ENCODE measurements at regions not wholly inside any gene's neighbourhood (a gene's known extent, or its start where the extent isn't known, plus 50 kb on each side); places are given as distances from the start of the nearest gene placed in this dataset.

DNA sequence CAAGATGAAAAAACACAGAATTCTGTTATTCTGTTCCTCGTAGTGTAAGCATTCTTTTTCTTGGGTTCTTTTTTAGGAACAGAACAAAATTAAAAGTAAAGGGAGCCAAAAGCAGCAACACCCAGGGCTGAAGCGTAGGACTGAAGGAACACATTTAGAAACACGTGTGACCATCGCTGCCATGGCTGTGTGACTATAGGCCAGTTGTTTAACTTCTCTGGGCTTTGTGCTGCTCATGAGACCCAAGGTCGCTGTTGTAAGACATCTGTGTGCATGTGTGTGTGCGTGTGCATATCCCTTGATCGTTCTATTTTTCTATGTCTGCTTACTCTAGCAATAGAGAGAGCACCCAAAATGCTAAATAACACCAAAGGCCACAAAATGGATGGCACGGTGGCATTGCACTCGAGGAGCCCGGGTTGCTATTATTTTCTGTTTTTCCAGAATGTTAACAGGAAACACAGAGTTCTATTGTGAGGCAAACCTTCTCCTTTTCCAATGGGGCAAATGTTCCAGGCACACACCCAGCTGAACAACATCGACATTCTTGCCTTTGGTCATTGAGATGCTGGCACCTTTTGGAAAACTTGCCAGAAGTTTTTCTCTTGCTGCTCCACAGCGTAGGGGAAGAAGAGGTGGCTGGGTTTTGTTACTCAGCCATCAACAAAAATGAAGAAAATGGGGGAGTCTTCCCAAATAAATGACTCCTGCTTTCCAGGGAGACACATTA, 267.8 kb upstream of the ECI2 start:
- DNase-seq: no peak

DNA sequence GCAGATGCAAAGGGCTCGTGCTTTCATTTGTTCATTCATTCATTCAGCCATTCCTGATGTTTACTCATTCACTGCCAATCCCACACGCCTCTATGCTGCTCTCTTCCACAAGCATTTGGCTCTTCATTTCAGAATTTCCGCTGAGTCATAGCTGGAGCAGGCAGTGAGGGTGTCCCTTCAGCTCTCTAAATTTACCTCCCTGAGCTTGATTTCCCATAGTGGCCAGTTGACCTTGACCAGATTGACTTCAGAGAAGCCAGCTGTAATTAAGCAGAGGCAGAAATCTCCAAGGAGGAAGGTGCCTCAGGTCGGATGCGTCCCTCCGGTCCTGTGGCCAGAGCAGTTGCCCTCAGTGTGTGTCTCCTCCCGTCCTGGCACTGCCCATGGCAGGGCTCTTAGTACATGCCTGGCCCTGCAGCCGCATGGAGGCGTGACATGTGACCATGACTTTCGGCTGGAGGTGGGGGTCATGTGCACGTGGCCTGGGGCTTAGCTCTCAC, 267.2 kb upstream of the ECI2 start:
- peak; percentile 58 for DNase-seq

- DNase-seq: no peak
These were observed 266.3 kb upstream of the ECI2 start for GRCh38 chr6:4401408-4402368.

GRCh38 chr6:4399656-4400055, 264.3 kb upstream of the ECI2 start:
- no peak for DNase-seq

GRCh38 chr6:4398791-4399190, 263.4 kb upstream of the ECI2 start:
- DNase-seq: no peak

DNA sequence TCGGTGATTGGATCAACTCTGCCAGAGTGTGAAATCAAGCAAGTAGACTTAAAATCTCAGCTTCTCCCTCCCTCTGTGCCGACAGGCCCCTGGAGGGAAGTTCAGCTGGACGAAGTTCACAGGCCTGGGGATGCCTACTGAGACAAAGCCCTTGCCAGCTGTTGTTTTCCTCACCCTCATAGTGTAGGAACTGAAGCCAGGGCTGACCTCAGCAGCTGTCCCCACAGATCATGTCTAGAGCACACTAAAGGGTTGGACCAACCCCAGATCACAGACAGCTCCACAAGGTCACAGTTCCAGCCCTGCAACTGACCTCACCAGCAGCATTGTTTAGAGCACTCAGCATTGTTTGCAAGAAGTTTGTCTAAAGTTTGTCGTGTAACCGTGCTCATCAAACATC, 261.9 kb upstream of the ECI2 start:
- DNase-seq: no peak

- DNase-seq: no peak
These were observed 260.7 kb upstream of the ECI2 start for GRCh38 chr6:4396044-4396443.

- DNase-seq: no peak
These were observed 260.0 kb upstream of the ECI2 start for GRCh38 chr6:4395386-4395785.

DNA sequence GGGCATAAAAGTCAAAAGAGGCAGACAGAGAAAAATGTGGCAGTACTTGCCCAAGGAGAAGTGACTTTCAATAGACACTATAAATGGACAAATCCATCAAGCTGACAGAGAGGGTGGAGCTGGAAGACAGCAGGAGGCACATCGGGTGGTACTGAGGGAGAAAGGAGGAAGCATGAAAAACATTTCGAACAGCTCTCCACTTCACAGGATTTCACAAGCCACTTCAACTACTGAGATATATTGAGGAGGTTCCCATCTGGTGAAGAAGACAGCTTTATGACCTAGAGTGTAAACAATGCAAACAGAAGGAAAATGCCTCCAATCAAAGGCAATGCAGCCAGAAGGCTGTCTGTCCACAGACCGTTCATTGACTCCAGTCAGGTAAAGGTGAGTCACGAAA, 259.4 kb upstream of the ECI2 start:
- no peak for DNase-seq

- no peak for DNase-seq
These were observed 253.3 kb upstream of the ECI2 start for GRCh38 chr6:4388675-4389074.

DNA sequence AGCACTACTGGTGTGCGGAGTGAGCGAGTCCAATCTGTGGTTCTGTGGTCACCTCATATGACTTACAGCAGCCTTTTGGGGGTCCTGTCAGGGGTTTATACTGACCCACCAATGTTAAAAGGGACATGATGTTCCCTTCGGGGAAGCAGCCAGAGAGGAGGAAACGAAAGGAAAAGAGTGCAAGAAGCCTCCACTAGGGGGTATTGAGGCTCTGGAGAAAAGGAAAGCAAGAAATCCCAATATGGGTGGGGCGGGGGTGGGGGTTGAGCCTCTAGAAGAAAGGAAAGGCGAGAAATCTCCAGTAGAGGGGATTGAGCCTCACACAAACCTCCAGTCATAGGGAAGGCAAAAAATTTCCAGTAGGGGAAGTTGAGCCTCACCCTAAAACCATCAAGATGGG, 249.3 kb upstream of the ECI2 start:
- DNase-seq: no peak

DNA sequence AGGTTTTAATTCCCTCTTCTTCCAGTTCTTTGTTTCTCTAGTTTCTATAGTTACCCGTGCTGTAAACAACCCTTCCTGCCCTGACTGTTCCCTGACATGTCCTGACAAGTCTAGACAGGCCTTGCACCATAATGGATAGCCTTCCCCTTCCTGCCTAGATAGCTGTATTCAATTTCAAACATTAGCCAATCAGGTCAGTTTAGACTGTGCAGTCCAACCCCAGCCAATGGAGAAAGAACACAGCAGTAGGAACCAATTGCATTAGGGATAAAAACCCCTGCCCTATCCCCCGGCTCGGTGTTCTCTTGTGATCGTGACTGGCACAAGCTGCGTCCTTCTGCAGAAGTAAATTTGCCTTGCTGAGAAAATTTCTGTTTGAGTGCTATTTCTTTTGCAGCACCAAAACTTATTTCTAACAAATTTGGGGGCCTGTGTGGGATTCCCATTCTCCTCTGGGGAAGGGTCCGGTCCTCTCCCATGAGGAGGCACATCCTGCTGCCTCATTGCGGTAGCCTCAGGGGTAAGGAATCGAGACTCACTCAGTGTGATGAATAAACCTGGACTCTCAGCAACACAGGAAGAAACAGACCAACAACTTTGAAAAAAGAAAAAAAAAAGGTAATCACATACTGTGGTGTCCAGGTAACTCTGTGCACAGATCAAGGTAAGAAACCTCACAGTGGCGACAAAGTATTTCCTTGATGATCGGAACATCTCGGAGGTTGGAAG, 248.7 kb upstream of the ECI2 start:
- no peak for DNase-seq

- no peak for DNase-seq
These were observed 247.0 kb upstream of the ECI2 start for GRCh38 chr6:4382362-4382853.

DNA sequence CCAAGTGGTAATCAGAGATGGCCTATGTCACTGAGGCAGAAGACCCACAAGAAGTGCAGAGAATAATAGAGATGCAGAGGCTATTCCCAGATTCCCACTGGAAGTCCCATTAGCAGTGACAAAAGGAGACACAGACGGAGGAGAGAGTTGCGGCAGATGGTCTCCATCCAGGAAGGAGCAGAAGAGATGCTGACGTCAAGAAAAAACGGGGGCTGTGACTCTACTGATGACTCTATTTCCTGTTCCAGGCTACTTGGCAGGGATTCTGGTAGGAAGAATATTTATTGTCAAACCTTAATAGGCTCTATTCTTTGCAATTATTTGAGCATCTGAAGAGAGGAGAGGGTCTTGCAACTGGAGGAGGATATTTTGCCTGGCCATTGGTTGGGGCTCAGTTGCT, 246.0 kb upstream of the ECI2 start:
- no peak for DNase-seq

GRCh38 chr6:4380881-4381281, 245.5 kb upstream of the ECI2 start:
- DNase-seq: no peak

- DNase-seq: no peak
These were observed 244.6 kb upstream of the ECI2 start for GRCh38 chr6:4379958-4380357.

DNA sequence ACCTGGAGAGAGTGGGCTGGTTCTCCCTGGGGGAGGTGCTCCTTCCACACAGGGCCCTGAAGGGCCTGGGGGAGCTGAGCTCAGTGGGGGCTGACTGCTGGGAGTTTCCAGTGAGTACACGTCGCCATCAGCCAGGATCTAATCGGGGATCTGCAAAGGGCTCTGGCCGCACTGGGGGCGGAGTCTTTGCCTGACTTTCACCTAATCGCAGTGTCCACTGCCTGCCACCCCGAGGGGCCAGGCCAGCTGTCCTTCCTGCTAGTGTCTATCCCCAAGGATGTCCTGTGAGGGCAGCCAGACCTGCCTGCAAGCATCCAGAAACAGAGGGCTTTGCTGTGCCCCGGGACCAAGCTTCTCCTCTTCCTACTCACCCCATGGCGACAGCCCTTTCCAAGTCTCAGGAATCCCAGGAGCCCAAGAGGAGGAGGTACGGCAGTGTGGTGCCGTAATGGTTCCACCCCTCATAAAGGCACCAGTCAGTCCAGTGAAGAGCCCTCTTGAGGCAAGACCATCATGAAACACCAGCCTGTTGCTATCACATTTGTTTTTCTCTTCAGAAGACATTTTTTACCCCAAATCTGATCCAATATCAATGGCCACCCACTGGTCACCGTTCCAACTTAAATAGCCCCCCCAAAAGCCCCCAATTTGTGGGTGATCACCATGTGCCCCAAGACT, 243.1 kb upstream of the ECI2 start:
- DNase-seq: no peak

DNA sequence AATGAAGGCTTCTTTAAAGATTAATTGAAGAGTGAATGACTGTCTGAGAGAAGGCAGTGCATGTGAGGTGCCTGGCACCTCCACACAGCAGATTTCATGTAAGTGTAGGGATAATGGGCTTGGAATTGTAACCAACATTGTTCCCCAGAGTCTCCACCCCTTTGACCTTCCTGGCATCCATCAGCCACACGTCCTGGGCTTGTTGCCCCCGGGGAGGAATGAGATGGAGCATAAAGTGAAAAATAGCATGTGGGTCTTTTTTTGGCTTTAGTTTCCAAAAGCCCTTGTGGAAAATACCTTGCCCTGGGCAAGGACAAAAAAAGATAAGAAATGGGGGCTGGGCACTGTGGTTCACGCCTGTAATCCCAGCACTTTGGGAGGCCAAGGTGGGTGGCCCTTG, 242.2 kb upstream of the ECI2 start:
- no peak for DNase-seq

GRCh38 chr6:4374216-4374615, 238.8 kb upstream of the ECI2 start:
- no peak for DNase-seq

- DNase-seq: no peak
These were observed 237.5 kb upstream of the ECI2 start for GRCh38 chr6:4372866-4373265.

DNA sequence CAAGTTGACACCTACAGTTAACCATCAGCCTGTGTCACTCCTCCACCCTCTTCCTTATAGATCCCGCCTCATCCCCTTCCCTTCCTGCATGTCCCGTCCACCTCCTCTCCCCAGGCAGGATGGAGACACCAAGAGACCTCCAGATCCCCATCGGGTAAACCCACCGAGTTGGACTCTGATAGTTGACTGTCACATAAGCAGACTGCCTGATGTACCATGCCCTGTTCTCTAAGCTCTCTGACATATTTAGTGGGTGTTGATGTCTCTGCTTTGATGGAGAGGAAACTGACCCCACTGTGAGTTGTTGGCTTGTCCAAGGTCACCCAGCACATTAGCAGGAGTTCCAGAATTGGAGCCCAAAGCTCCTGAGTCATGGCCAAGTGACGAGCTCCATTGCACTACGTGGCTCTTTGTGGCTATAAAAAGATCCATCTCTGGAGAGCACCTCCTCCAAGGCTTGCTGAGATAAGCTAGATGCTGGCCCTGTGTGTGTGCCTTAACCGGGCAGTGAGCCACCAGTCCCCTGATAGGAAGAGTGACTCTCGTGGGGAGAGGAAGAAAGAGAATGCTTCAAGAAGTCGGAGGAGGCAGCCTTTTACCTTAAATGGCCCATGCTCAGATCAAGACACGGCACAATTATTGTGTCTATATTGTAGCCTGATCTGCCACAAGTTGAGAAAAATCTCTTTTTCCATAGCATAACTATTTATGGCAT, 236.0 kb upstream of the ECI2 start:
- DNase-seq: no peak

DNA sequence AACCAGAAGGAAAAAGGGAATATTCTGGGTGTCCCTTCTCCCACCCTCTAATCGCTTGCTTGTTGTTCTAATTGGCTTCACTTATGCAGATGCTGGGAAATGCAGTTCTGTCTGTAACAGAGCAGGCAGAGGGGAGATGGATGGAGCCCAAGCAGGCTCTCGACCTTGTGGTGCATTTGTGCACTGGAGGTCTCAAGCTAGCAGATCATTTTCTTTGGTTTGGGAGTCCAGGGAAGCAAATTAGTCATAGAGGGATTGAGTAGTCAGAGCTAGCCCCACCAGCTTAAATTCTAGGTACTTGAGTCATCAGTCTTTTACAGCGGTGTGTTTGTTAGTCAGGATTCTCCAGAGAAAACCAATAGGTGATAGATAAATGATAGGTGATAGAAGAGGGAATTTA, 234.7 kb upstream of the ECI2 start:
- no peak for DNase-seq

Measured in hindlimb muscle (tissue), 1 donor.